ENCODE measurements at regions not wholly inside any gene's neighbourhood (a gene's known extent, or its start where the extent isn't known, plus 50 kb on each side); places are given as distances from the start of the nearest gene placed in this dataset.
A peak's percentile ranks its signal among the peaks of the same experiment; 100 is the strongest.
"Not testable (repeated sequence)": the region's sequence is repeated elsewhere in the genome, so short reads cannot be mapped to it uniquely, and the experiment has no call there.

- in situ Hi-C loops (cut with HindIII; ENCODE audit: low pct_unique_long_range_greater_than_20kb, low sequenced_read_pairs); DNase-seq (ENCODE audit: low read depth, low spot score): not testable (repeated sequence)
These were observed 246.9 kb upstream of the NCAM1 start for GRCh38 chr11:112714340-112714739.

GRCh38 chr11:112715056-112715455 is 246.2 kb upstream of the NCAM1 start:
- no peak for DNase-seq (ENCODE audit: low read depth, low spot score)
- in situ Hi-C loops (cut with HindIII; ENCODE audit: low pct_unique_long_range_greater_than_20kb, low sequenced_read_pairs): no loop called here

GRCh38 chr11:112718483-112718882 is 242.7 kb upstream of the NCAM1 start:
- in situ Hi-C loops (cut with HindIII; ENCODE audit: low pct_unique_long_range_greater_than_20kb, low sequenced_read_pairs): no loop called here
- DNase-seq (ENCODE audit: low read depth, low spot score): no peak

- no peak for DNase-seq (ENCODE audit: low read depth, low spot score)
- in situ Hi-C loops (cut with HindIII; ENCODE audit: low pct_unique_long_range_greater_than_20kb, low sequenced_read_pairs): no loop called here
These were observed 241.3 kb upstream of the NCAM1 start for GRCh38 chr11:112719736-112720525.

- no peak for DNase-seq (ENCODE audit: low read depth, low spot score)
- in situ Hi-C loops (cut with HindIII; ENCODE audit: low pct_unique_long_range_greater_than_20kb, low sequenced_read_pairs): no loop called here
These were observed 239.1 kb upstream of the NCAM1 start for GRCh38 chr11:112722148-112722547.

GRCh38 chr11:112722876-112723275 is 238.3 kb upstream of the NCAM1 start:
- DNase-seq (ENCODE audit: low read depth, low spot score): no peak
- in situ Hi-C loops (cut with HindIII; ENCODE audit: low pct_unique_long_range_greater_than_20kb, low sequenced_read_pairs): no loop called here

GRCh38 chr11:112723676-112724495 is 237.3 kb upstream of the NCAM1 start:
- DNase-seq (ENCODE audit: low read depth, low spot score): no peak
- in situ Hi-C loops (cut with HindIII; ENCODE audit: low pct_unique_long_range_greater_than_20kb, low sequenced_read_pairs): no loop called here

- DNase-seq (ENCODE audit: low read depth, low spot score): no peak
- in situ Hi-C loops (cut with HindIII; ENCODE audit: low pct_unique_long_range_greater_than_20kb, low sequenced_read_pairs): no loop called here
These were observed 236.8 kb upstream of the NCAM1 start for GRCh38 chr11:112724496-112724790.

- no peak for DNase-seq (ENCODE audit: low read depth, low spot score)
- in situ Hi-C loops (cut with HindIII; ENCODE audit: low pct_unique_long_range_greater_than_20kb, low sequenced_read_pairs): no loop called here
These were observed 235.6 kb upstream of the NCAM1 start for GRCh38 chr11:112725636-112726035.

GRCh38 chr11:112727341-112727841 is 233.8 kb upstream of the NCAM1 start:
- no peak for DNase-seq (ENCODE audit: low read depth, low spot score)
- in situ Hi-C loops (cut with HindIII; ENCODE audit: low pct_unique_long_range_greater_than_20kb, low sequenced_read_pairs): no loop called here

- no peak for DNase-seq (ENCODE audit: low read depth, low spot score)
- in situ Hi-C loops (cut with HindIII; ENCODE audit: low pct_unique_long_range_greater_than_20kb, low sequenced_read_pairs): no loop called here
These were observed 232.9 kb upstream of the NCAM1 start for GRCh38 chr11:112728288-112728687.

GRCh38 chr11:112728716-112729115 is 232.5 kb upstream of the NCAM1 start:
- in situ Hi-C loops (cut with HindIII; ENCODE audit: low pct_unique_long_range_greater_than_20kb, low sequenced_read_pairs): no loop called here
- DNase-seq (ENCODE audit: low read depth, low spot score): no peak

- no peak for DNase-seq (ENCODE audit: low read depth, low spot score)
- in situ Hi-C loops (cut with HindIII; ENCODE audit: low pct_unique_long_range_greater_than_20kb, low sequenced_read_pairs): no loop called here
These were observed 230.6 kb upstream of the NCAM1 start for GRCh38 chr11:112730591-112730990.

GRCh38 chr11:112731538-112731937 is 229.7 kb upstream of the NCAM1 start:
- in situ Hi-C loops (cut with HindIII; ENCODE audit: low pct_unique_long_range_greater_than_20kb, low sequenced_read_pairs): no loop called here
- no peak for DNase-seq (ENCODE audit: low read depth, low spot score)

GRCh38 chr11:112732031-112732430 is 229.2 kb upstream of the NCAM1 start:
- in situ Hi-C loops (cut with HindIII; ENCODE audit: low pct_unique_long_range_greater_than_20kb, low sequenced_read_pairs): no loop called here
- DNase-seq (ENCODE audit: low read depth, low spot score): no peak

GRCh38 chr11:112734207-112734606 is 227.0 kb upstream of the NCAM1 start:
- in situ Hi-C loops (cut with HindIII; ENCODE audit: low pct_unique_long_range_greater_than_20kb, low sequenced_read_pairs): no loop called here
- peak; percentile 11 for DNase-seq (ENCODE audit: low read depth, low spot score)

GRCh38 chr11:112735470-112735869 is 225.8 kb upstream of the NCAM1 start:
- in situ Hi-C loops (cut with HindIII; ENCODE audit: low pct_unique_long_range_greater_than_20kb, low sequenced_read_pairs): no loop called here

GRCh38 chr11:112744041-112744440 is 217.2 kb upstream of the NCAM1 start:
- no peak for DNase-seq (ENCODE audit: low read depth, low spot score)
- in situ Hi-C loops (cut with HindIII; ENCODE audit: low pct_unique_long_range_greater_than_20kb, low sequenced_read_pairs): no loop called here

More at GRCh38 chr11:112735470-112735869, 225.8 kb upstream of the NCAM1 start:
- DNase-seq (ENCODE audit: low read depth, low spot score): no peak

- DNase-seq (ENCODE audit: low read depth, low spot score): no peak
- in situ Hi-C loops (cut with HindIII; ENCODE audit: low pct_unique_long_range_greater_than_20kb, low sequenced_read_pairs): no loop called here
These were observed 215.2 kb upstream of the NCAM1 start for GRCh38 chr11:112745973-112746372.

All from SK-MEL-5 (cell line).